CD4-positive, alpha-beta T cell treated with Interleukin-6 for 4 hours (primary cell): ENCODE measurements at regions not wholly inside any gene's neighbourhood (a gene's known extent, or its start where the extent isn't known, plus 50 kb on each side); places are given as distances from the start of the nearest gene placed in this dataset.

Experiments used
- DNase-seq: peaks from one replicate; pipeline ENCODE4 v3.0.0-alpha.2; 2020; ENCODE audit warnings: mixed read lengths

GRCh38 chr1:5312862-5313261 lies 658.5 kb downstream of the AJAP1 start:
- no peak for DNase-seq

GRCh38 chr1:5312293-5312674 lies 657.9 kb downstream of the AJAP1 start:
- no peak for DNase-seq

GRCh38 chr1:5311634-5312292 lies 657.4 kb downstream of the AJAP1 start:
- no peak for DNase-seq

GRCh38 chr1:5311147-5311546 lies 656.7 kb downstream of the AJAP1 start:
- no peak for DNase-seq

GRCh38 chr1:5308249-5308648 lies 653.8 kb downstream of the AJAP1 start:
- DNase-seq = no peak

- DNase-seq = no peak
Measured at GRCh38 chr1:5304702-5305101, 650.3 kb downstream of the AJAP1 start.

- DNase-seq = no peak
Measured at GRCh38 chr1:5298376-5298775, 644.0 kb downstream of the AJAP1 start.

- no peak for DNase-seq
Measured at GRCh38 chr1:5297886-5298239, 643.5 kb downstream of the AJAP1 start.

- DNase-seq = no peak
Measured at GRCh38 chr1:5297180-5297885, 642.9 kb downstream of the AJAP1 start.

- DNase-seq = no peak
Measured at GRCh38 chr1:5296557-5297179, 642.3 kb downstream of the AJAP1 start.

GRCh38 chr1:5296095-5296494 lies 641.7 kb downstream of the AJAP1 start:
- DNase-seq = no peak

- no peak for DNase-seq
Measured at GRCh38 chr1:5291889-5292288, 637.5 kb downstream of the AJAP1 start.

GRCh38 chr1:5287178-5288150 lies 633.1 kb downstream of the AJAP1 start:
- no peak for DNase-seq

- peak; percentile 32 for DNase-seq
Measured at GRCh38 chr1:5286244-5286643, 631.8 kb downstream of the AJAP1 start.

GRCh38 chr1:5274527-5274926 lies 620.1 kb downstream of the AJAP1 start:
- DNase-seq = no peak

- DNase-seq = no peak
Measured at GRCh38 chr1:5273280-5274003, 619.0 kb downstream of the AJAP1 start.

GRCh38 chr1:5272325-5272724 lies 617.9 kb downstream of the AJAP1 start:
- no peak for DNase-seq

- DNase-seq = no peak
Measured at GRCh38 chr1:5271264-5271663, 616.9 kb downstream of the AJAP1 start.

GRCh38 chr1:5269901-5270300 lies 615.5 kb downstream of the AJAP1 start:
- no peak for DNase-seq

- DNase-seq = no peak
Measured at GRCh38 chr1:5267603-5268235, 613.3 kb downstream of the AJAP1 start.

GRCh38 chr1:5265438-5266075 lies 611.1 kb downstream of the AJAP1 start:
- no peak for DNase-seq
